HFF-Myc (cell line): ENCODE measurements at regions not wholly inside any gene's neighbourhood (a gene's known extent, or its start where the extent isn't known, plus 50 kb on each side); places are given as distances from the start of the nearest gene placed in this dataset.

Experiments used
- DNase-seq: peaks from one replicate; pipeline ENCODE4 v3.0.0-alpha.2; 2011; ENCODE audit warnings: low read depth; ENCODE audit errors: extremely low read depth
- H3K4me3 ChIP-seq: replicated peaks from 2 replicates; pipeline ENCODE4 v1.5.1; 2011; ENCODE audit warnings: low read depth, mild to moderate bottlenecking, control low read depth, low read length
- TF ChIP-seq, protein P1 (sequence below): IDR thresholded peaks from 2 replicates; pipeline ENCODE4 v1.5.1; 2012; ENCODE audit warnings: mild to moderate bottlenecking, low read depth, low read length, control low read depth; ENCODE audit errors: missing control alignments

DNA sequence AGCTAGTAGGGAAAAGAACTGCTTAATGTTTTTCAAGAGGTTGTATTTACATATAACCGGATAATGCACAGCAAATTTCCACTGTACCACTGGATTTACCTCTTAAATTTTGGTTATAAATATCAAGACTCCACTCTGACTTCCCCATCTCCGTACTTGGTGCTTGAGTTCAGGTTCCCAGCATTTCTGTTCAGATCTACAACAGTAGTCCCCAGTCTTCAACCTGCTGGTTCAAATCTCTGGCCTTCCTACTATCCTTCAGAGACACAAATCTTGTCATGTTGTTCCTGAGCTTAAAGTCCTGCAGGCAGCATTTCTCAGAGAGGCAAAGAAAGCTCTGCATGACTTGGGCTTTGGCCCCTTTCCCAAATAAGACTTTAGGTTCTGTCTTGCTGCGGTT lies 392.6 kb upstream of the ATP5MC3 start:
- no peak for DNase-seq
- TF ChIP-seq, protein P1, sequence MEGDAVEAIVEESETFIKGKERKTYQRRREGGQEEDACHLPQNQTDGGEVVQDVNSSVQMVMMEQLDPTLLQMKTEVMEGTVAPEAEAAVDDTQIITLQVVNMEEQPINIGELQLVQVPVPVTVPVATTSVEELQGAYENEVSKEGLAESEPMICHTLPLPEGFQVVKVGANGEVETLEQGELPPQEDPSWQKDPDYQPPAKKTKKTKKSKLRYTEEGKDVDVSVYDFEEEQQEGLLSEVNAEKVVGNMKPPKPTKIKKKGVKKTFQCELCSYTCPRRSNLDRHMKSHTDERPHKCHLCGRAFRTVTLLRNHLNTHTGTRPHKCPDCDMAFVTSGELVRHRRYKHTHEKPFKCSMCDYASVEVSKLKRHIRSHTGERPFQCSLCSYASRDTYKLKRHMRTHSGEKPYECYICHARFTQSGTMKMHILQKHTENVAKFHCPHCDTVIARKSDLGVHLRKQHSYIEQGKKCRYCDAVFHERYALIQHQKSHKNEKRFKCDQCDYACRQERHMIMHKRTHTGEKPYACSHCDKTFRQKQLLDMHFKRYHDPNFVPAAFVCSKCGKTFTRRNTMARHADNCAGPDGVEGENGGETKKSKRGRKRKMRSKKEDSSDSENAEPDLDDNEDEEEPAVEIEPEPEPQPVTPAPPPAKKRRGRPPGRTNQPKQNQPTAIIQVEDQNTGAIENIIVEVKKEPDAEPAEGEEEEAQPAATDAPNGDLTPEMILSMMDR, result no peak
- H3K4me3 ChIP-seq, result no peak overlapping the region

GRCh38 chr2:175571078-175571653 lies 389.7 kb upstream of the ATP5MC3 start:
- no peak for DNase-seq
- TF ChIP-seq, protein P1, result no peak
- H3K4me3 ChIP-seq, result no peak overlapping the region

DNA sequence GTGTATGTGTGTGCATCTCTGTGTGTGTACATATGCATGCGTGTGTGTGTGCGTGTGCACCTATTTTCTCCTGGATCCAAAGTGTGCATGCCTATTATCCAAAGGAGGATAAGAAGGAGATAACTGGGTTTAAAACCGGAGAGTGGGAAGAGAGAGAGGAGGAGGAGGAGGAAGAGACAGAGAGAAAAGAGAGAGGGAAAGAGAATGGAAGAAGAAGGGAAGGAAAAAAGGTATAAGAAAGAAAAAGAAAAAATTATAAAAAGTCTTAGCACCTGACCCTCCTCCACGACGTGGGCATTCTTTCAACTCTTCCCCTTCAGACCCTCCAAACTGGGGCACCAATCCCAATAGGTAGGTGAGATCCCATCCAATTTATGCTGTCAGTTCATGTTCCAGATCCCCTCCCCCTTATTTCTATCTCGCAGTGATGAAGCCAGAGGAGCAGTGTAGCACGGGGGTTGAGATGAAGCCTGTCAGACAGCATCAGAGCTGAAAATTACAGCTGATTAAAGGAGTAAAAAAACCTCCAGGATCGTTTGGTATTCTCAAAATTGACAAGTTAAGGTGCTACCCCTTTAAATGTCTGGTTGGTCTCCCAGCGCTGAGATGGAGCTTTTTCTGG lies 386.7 kb upstream of the ATP5MC3 start:
- TF ChIP-seq, protein P1, result no peak
- no peak overlapping the region for H3K4me3 ChIP-seq
- DNase-seq, result no peak

DNA sequence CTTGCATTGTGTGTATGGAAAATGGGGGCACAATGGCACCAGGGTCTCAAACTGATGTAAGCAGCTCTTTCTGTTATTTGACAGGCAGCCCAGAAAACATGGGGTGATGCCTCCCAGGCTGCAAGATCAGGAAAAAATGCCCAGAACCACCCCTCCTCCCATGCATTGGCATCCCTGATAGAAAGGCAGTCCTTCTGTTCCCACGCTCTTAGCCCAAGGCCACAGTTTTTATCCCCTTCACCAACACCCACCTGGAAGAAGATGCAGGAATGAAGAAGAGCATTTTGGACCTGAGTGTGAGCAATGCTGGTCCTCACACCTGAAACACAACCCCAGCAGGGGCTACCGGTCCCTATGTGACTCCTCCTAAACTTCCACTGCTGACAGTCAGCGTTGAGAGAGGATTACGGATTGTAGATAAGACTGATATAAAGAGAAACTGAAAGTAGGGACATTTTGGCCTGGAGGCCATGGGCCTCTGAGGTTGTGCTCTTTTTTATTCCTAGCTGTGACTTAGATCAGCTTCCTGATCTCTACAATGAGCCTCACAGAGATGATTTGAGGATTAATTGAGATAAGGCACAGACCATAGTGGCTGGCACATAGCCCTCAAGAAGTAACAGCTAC lies 386.0 kb upstream of the ATP5MC3 start:
- TF ChIP-seq, protein P1, result no peak
- no peak for DNase-seq
- H3K4me3 ChIP-seq, result no peak overlapping the region

DNA sequence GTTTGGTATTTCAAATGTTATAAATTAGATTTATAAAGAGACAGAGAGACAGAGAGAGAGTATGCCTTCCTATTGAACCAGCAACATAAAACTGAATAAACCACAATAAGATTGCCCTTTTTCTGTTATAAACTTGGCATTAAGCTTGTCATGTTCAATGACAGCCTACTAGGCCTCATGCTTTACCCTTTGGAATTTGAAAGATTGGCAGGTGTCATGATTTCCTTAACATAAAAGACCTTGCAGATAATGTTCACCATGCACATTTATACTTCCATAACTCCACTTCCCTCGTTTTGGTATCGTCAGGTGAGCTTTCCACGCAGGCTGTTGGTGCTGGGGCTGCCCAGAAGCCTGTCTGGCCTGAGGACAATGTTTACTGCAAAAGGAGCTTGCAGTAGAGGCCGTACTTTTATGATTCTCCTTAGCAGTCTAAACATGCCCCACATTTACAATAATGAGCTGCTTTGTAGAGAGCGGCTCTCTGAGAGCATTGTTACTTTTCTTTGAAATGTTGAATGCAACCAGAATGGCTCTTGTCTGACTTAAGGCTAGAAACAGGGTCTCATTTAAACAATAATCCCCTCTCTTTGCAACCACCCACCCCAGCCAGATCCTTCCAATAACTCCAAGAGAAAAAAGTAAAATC lies 379.1 kb upstream of the ATP5MC3 start:
- no peak overlapping the region for H3K4me3 ChIP-seq
- no peak for DNase-seq
- TF ChIP-seq, protein P1, result no peak

GRCh38 chr2:175559613-175560012 lies 378.1 kb upstream of the ATP5MC3 start:
- DNase-seq, result no peak
- TF ChIP-seq, protein P1, result no peak
- no peak overlapping the region for H3K4me3 ChIP-seq
